GM12891 (cell line): ENCODE measurements at regions not wholly inside any gene's neighbourhood (a gene's known extent, or its start where the extent isn't known, plus 50 kb on each side); places are given as distances from the start of the nearest gene placed in this dataset.
"Not testable (repeated sequence)": the region's sequence is repeated elsewhere in the genome, so short reads cannot be mapped to it uniquely, and the experiment has no call there.

Experiments
- DNase-seq: peaks from one replicate; pipeline ENCODE4 v3.0.0; 2011; ENCODE audit warnings: low spot score; ENCODE audit not compliant: insufficient read length
- FAIRE-seq: peaks from 2 replicates; lab custom pipeline; 2011; peaks lifted over from hg19 to GRCh38; lab: Jason Lieb, UNC
- PAX5 ChIP-seq: IDR thresholded peaks from 2 replicates; pipeline ENCODE4 v1.6.1; 2011; ENCODE audit warnings: low read length, moderate library complexity, mild to moderate bottlenecking; ENCODE audit not compliant: insufficient read depth, severe bottlenecking
- POLR2A ChIP-seq: IDR thresholded peaks from 2 replicates; pipeline ENCODE4 v1.6.1; 2011; ENCODE audit warnings: low read depth, low read length, control low read depth
- POLR2AphosphoS5 ChIP-seq: IDR thresholded peaks from 2 replicates; pipeline ENCODE4 v1.6.1; 2011; ENCODE audit warnings: low read depth, low read length, control low read depth
- POU2F2 ChIP-seq: IDR thresholded peaks from 2 replicates; pipeline ENCODE4 v1.6.1; 2011; ENCODE audit warnings: low read depth, mild to moderate bottlenecking, control low read depth, low read length, moderate library complexity
- SPI1 ChIP-seq: IDR thresholded peaks from 2 replicates; pipeline ENCODE4 v1.6.1; 2011; ENCODE audit warnings: low read depth, low read length, control low read depth
- TAF1 ChIP-seq: IDR thresholded peaks from 2 replicates; pipeline ENCODE4 v1.6.1; 2011; ENCODE audit warnings: low read depth, low read length, control low read depth

DNA sequence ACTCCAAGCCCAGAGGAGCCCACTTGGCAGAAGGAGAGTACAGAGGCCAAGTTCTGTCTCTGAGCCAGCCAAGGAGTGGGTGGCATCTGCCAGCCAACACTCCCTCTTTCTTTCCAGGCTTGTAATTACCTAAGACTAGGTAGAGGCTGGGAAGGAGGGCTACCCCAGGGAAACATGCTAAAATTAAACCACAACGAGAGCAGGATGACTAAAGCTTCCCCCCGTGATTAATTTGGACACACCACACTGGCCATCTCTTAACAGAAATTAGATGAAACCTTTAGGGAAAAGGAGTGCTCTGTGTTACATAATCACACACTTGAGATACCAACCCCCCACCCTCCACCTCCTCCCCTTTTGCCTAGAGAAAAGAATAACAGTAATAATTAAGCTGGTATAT, 102.1 kb upstream of the ZC3H12A start:
- TF ChIP-seq POLR2AphosphoS5 (no peak), POU2F2 (no peak), SPI1 (no peak), POLR2A (no peak), TAF1 (no peak), PAX5 (no peak)

DNA sequence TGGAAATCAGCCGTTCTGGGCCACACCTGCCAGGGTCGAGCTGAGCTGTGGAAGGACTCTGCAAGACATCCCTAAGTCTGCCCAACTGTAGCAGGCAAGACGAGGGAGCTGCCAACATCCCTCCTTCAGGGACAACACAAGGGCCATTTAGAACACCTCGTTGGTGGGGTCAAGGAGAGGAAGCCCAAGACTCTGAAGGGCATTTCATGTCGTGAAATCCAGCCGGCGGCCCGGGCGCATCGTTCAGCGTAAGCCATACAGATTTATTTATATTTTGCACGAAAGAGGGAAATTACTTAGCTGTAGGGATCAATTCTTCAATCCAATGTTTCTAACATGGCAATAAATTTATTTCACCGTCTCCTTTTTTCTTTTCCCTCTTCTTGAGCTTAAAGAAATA, 101.7 kb upstream of the ZC3H12A start:
- TF ChIP-seq SPI1 (no peak), POU2F2 (no peak), POLR2AphosphoS5 (no peak), POLR2A (no peak), TAF1 (no peak), PAX5 (no peak)
- no peak for DNase-seq
- FAIRE-seq, result no peak

More for the DNA sequence above, 102.1 kb upstream of the ZC3H12A start:
- FAIRE-seq (no peak), DNase-seq (no peak)

DNA sequence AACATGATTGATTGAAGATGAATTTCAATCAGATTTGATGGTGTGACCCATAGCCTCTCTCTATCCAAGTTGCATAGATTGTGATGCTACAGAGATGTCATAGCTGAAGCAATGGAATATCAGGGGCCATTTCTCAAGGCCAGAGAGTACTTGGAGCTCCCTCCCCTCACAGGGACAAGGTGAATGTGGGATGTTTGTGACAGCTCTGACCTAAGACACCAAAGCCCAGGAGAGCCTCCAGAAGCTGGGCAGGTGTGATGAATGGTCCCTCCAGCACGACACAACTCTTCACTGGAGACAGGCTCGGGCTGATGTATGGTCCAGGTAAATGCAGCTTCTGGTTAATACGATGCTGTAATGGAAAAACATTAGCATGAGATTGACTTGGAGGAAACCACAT, 101.0 kb upstream of the ZC3H12A start:
- TF ChIP-seq POLR2AphosphoS5 (no peak), TAF1 (no peak), POU2F2 (no peak), SPI1 (no peak), POLR2A (no peak), PAX5 (no peak)
- DNase-seq (no peak), FAIRE-seq (no peak)

DNA sequence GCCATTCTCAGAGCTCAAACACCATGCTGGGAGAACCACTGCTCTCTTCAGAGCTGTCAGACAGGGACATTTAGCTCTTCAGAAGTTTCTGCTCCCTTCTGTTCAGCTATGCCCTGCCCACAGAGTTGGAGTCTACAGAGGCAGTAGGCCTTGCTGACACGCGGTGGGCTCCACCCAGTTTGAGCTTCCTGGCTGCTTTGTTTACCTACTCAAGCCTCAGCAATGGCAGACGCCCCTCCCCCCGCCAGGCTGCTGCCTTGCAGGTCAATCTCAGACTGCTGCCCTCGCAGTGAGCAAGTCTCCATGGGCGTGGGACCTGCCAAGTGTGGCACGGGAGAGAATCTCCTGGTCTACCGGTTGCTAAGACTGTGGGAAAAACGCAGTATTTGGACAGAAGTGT, 93.8 kb upstream of the ZC3H12A start:
- not testable (repeated sequence) for FAIRE-seq, DNase-seq

DNA sequence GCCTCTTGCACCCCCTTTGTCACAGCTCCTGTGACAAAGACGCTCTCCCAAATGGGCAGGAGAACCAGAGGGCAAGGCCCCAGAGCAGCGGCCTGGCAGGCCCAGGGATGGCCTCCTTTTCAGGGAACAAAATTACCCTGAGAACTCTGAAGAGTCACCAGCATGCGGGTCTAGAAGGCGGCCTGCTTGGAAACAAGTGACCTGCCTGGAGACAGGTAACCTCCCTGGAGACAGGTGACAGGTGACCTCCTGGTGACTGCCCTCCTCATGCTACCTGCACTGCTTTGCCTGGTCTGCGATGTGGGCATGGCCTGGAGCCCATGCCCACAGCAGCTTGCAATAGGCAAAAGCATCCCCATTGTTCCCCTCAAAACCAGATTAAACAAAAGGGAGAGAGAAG, 86.5 kb upstream of the ZC3H12A start:
- no peak for TF ChIP-seq SPI1
- TF ChIP-seq TAF1, result no peak
- no peak for TF ChIP-seq POLR2A
- TF ChIP-seq POU2F2, result no peak
- no peak for TF ChIP-seq POLR2AphosphoS5
- no peak for TF ChIP-seq PAX5
- no peak for FAIRE-seq
- no peak for DNase-seq

DNA sequence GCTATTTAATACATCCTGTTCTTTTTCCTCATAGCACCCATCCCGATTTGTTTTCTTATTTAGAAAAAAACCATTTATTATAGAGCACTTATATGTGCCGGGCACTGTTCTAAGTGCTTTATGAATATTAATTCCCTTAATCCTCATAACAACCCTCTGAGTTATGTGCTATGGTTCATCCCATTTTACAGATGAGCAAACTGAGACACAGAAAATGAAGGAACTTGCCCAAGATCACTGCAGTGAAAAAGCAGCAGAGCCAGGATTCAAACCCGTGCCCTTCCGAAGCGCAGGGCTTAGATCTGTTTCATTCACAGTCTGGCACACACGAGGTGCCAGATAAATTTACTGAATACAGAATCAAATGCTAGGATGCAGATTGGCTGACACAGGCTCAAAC, 85.1 kb upstream of the ZC3H12A start:
- FAIRE-seq (no peak), DNase-seq (no peak)
- TF ChIP-seq POU2F2 (no peak), POLR2AphosphoS5 (no peak), POLR2A (no peak), SPI1 (no peak), TAF1 (no peak), PAX5 (no peak)

DNA sequence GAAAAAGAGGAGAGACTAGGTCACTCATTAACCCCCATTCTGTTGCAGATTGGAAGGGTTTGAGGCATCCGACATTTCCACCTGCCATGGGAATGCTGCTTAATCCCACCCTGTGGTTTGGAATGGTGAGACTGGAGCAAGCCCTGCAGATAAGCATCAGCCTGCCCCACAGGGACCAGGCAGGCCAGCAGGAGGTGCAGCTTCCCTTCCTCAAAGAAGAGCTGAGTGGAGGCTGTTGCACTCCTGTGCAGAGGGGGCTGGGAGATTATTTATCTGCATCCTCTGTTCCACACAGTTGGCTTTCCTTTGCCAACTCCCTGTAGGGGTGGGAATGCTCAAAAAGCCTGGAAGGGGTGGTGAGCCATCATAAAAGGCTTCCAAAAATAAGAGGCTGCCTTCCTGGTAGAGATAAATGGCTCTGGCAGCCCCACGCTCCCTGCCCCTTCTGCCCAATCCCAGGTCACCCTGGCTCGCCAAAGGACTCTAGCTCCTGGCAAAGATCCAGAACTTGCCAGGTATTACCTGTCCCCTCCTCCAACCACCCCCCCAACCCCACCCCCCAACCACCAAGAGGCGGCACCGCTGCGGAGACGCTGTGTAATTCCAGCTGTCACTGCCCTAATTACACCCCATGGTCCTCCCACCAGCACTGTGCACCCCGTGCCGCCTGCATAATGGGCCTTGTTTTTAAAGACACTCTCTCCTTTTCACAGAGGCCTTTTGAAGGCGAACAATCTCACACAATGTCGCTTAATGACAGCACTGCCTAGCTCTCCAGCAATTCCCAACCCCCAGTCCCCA, 83.0 kb upstream of the ZC3H12A start:
- FAIRE-seq (no peak), DNase-seq (no peak)
- TF ChIP-seq PAX5 (no peak), POLR2A (no peak), POU2F2 (no peak), POLR2AphosphoS5 (no peak), SPI1 (no peak), TAF1 (no peak)

DNA sequence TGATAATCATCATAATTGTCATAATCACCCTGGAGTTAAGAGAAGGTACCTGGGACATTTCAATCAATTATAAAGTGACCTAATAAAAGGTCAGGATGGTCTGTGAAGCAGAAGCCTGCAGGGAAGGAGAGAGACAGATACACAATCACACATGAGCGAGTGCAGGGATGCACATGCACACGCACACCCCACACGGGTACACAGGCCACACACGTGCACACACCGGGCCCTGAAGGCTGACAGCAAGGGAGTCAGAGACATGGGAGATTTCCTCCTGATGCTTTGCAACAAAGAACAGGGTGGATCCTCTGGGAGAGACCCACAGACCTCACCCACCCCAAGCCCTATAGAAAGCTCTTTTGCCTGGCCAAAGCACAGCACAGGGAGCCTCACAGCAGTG, 82.3 kb upstream of the ZC3H12A start:
- DNase-seq (no peak), FAIRE-seq (no peak)
- TF ChIP-seq PAX5 (no peak), SPI1 (no peak), TAF1 (no peak), POLR2AphosphoS5 (no peak), POU2F2 (no peak), POLR2A (no peak)

DNA sequence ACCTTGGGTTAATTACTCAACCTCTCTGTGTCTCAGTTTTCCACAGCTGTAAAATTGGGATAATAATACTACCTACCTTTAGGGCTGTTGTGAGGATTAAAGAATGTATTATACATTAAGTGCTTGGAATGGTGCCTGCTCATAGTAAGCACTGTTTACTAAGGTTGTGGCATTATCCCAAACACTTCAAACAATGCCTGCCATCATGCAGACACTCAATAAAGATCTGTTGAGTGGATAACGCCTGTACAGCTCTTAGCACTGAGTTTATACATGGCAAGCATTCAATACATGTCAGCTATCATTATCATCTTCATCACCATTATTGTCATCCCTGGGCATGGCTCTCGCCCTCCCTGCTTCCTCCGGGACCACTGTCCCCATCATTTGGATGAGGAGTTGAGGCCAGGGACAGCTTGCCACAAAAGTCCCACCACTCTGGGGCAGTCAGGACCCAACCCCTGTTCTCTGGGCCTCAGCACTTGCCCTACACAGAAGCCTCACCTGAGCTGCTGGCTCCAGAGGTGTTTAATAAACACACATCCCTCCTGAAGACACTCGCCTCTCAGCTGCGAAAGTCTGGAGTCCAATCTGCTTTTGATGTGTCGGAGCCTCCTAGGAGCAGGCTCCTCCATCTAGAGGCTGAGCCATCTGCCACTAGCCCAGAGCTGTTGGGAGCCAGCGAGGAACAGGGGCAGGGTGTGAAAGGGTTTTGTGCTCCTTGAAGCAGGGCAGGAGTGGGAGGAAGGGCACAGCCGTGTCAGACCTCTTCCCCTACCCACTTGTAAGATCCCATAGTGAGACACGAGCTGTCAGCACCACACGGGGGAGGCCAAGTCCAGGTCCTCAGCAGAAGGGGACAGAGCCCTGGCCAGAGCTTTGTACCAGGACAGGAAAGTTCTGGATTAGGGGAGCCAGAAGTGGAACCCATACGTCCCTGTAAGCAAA, 80.9 kb upstream of the ZC3H12A start:
- TF ChIP-seq PAX5, result no peak
- no peak for TF ChIP-seq POLR2A
- TF ChIP-seq SPI1, result no peak
- no peak for TF ChIP-seq TAF1
- TF ChIP-seq POLR2AphosphoS5, result no peak
- TF ChIP-seq POU2F2, result no peak
- DNase-seq, result no peak
- no peak for FAIRE-seq
